H1 (cell line): ENCODE measurements at regions not wholly inside any gene's neighbourhood (a gene's known extent, or its start where the extent isn't known, plus 50 kb on each side); places are given as distances from the start of the nearest gene placed in this dataset.

Experiments
- CTCF ChIA-PET: fragments of 300-600 bp; sonication (Branson Sonifier 250); formaldehyde crosslinking; loops from one replicate; lab custom pipeline; 2021; ENCODE audit not compliant: partially characterized antibody; lab: Charles Lee
- POLR2A ChIA-PET: fragments of 300-600 bp; sonication (Branson Sonifier 250); formaldehyde crosslinking; loops from one replicate; lab custom pipeline; 2021; ENCODE audit warnings: inconsistent platforms; ENCODE audit not compliant: partially characterized antibody; lab: Charles Lee
- DNase-seq, 2 experiments: peaks; one replicate each; pipeline versions ENCODE4 v3.0.0 to v3.0.0-alpha.2; 2010 to 2022; ENCODE audit warnings: low spot score in 2 of 2, low read depth in 1 of 2, mixed read lengths in 1 of 2
- FAIRE-seq: peaks from 2 replicates; lab custom pipeline; 2011; peaks lifted over from hg19 to GRCh38; lab: Jason Lieb, UNC
- H2AFZ ChIP-seq: 2 replicates; pipeline ENCODE4 v1.8.1; 2012; ENCODE audit warnings: low read length, inconsistent platforms
- H2AK5ac ChIP-seq: 2 replicates; pipeline ENCODE4 v1.6.1; 2013; ENCODE audit warnings: low read depth, low read length
- H2BK120ac ChIP-seq: replicated peaks from 2 replicates; pipeline ENCODE3; 2013; ENCODE audit warnings: low read depth, low read length, inconsistent platforms
- H2BK12ac ChIP-seq: 2 replicates; pipeline ENCODE4 v1.6.1; 2013; ENCODE audit warnings: low read depth, low read length
- H2BK15ac ChIP-seq: 2 replicates; pipeline ENCODE4 v1.6.1; 2013; ENCODE audit warnings: low read length
- H2BK20ac ChIP-seq: 2 replicates; pipeline ENCODE4 v1.6.1; 2013; ENCODE audit warnings: low read length
- H2BK5ac ChIP-seq: 2 replicates; pipeline ENCODE4 v1.6.1; 2013; ENCODE audit warnings: low read depth, low read length
- H3K14ac ChIP-seq: 2 replicates; pipeline ENCODE4 v1.6.1; 2013; ENCODE audit warnings: inconsistent platforms; ENCODE audit not compliant: insufficient read length
- H3K18ac ChIP-seq: 2 replicates; pipeline ENCODE4 v1.6.1; 2013; ENCODE audit warnings: low read length; ENCODE audit errors: extremely low read depth
- H3K23ac ChIP-seq: 2 replicates; pipeline ENCODE4 v1.6.1; 2013; ENCODE audit warnings: inconsistent platforms; ENCODE audit not compliant: insufficient read length
- H3K23me2 ChIP-seq: 2 replicates; pipeline ENCODE4 v1.6.1; 2013; ENCODE audit warnings: low read depth, low read length
- H3K27ac ChIP-seq: 2 replicates; pipeline ENCODE4 v1.6.1; 2011; ENCODE audit warnings: low read depth, low read length, inconsistent platforms
- H3K27me3 ChIP-seq, 4 experiments: replicated peaks in 1 of 4; 1 replicate in 1 of 4; 2 replicates in 3 of 4; pipeline versions ENCODE4 v1.6.1 to v1.8.1; 2011 to 2013; ENCODE audit warnings: low read length in 3 of 4, mild to moderate bottlenecking in 3 of 4, inconsistent platforms in 2 of 4, mixed read lengths in 2 of 4, moderate library complexity in 1 of 4; ENCODE audit not compliant: control insufficient read depth in 3 of 4, insufficient read depth in 3 of 4; ENCODE audit errors: extremely low read depth in 1 of 4
- H3K36me3 ChIP-seq, 4 experiments: 2 replicates each; pipeline versions ENCODE4 v1.6.1 to v1.8.1; 2011 to 2013; ENCODE audit warnings: mild to moderate bottlenecking in 4 of 4, low read length in 3 of 4, moderate library complexity in 2 of 4, control low read depth in 1 of 4, inconsistent platforms in 1 of 4; ENCODE audit not compliant: insufficient read depth in 4 of 4, control insufficient read depth in 2 of 4
- H3K4ac ChIP-seq: replicated peaks from 2 replicates; pipeline ENCODE3; 2013; ENCODE audit warnings: low read length, low read depth, mixed read lengths, inconsistent platforms; ENCODE audit not compliant: insufficient read length
- H3K4me1 ChIP-seq, 4 experiments: replicated peaks in 1 of 4; 1 replicate in 1 of 4; 2 replicates in 3 of 4; pipeline versions ENCODE4 v1.6.1 to v1.8.1; 2011 to 2013; ENCODE audit warnings: low read length in 3 of 4, inconsistent platforms in 2 of 4, mixed read lengths in 1 of 4; ENCODE audit not compliant: insufficient read depth in 4 of 4, control insufficient read depth in 3 of 4
- H3K4me2 ChIP-seq, 2 experiments: 2 replicates each; pipeline versions ENCODE4 v1.6.1 to v1.8.1; 2011 to 2013; ENCODE audit warnings: low read depth in 2 of 2, low read length in 2 of 2, control low read depth in 1 of 2, inconsistent platforms in 1 of 2, mild to moderate bottlenecking in 1 of 2; ENCODE audit not compliant: insufficient read depth in 1 of 2
- H3K4me3 ChIP-seq, 4 experiments: fragments of 200-600, 300-600 bp in 1 of 4; sonication (generic), shearing (Covaris generic), sonication (Bioruptor Twin) in 1 of 4; 2 replicates each; pipeline versions ENCODE4 v1.5.1 to v1.8.1; 2011 to 2016; ENCODE audit warnings: low read length in 4 of 4, low read depth in 3 of 4, control low read depth in 2 of 4, inconsistent platforms in 2 of 4, mild to moderate bottlenecking in 2 of 4, mixed read lengths in 1 of 4, moderate library complexity in 1 of 4; ENCODE audit not compliant: insufficient read depth in 2 of 4; ENCODE audit errors: extremely low read depth in 1 of 4
- H3K56ac ChIP-seq: replicated peaks from 2 replicates; pipeline ENCODE3; 2013; ENCODE audit warnings: low read depth, mild to moderate bottlenecking, mixed read lengths, low read length, inconsistent platforms; ENCODE audit not compliant: insufficient read length
- H3K79me1 ChIP-seq: 2 replicates; pipeline ENCODE4 v1.6.1; 2013; ENCODE audit warnings: low read depth, low read length, control low read depth
- H3K79me2 ChIP-seq, 2 experiments: 2 replicates each; pipeline versions ENCODE4 v1.6.1 to v1.8.1; 2012 to 2013; ENCODE audit warnings: low read length in 2 of 2, mild to moderate bottlenecking in 2 of 2, inconsistent platforms in 1 of 2; ENCODE audit not compliant: insufficient read depth in 2 of 2, control insufficient read depth in 1 of 2
- H3K9ac ChIP-seq, 4 experiments: replicated peaks in 1 of 4; 1 replicate in 1 of 4; 2 replicates in 3 of 4; pipeline versions ENCODE4 v1.6.1 to v1.8.1; 2011 to 2013; ENCODE audit warnings: low read depth in 3 of 4, low read length in 3 of 4, control low read depth in 2 of 4, mild to moderate bottlenecking in 2 of 4, moderate library complexity in 2 of 4, inconsistent platforms in 1 of 4; ENCODE audit errors: extremely low read depth in 1 of 4
- H3K9me3 ChIP-seq, 2 experiments: 2 replicates each; pipeline versions ENCODE4 v1.6.1 to v1.8.1; 2012 to 2013; ENCODE audit warnings: mild to moderate bottlenecking in 2 of 2, moderate library complexity in 2 of 2, control low read depth in 1 of 2, inconsistent platforms in 1 of 2, low read depth in 1 of 2, low read length in 1 of 2, mixed read lengths in 1 of 2; ENCODE audit not compliant: insufficient read depth in 2 of 2
- H4K20me1 ChIP-seq, 2 experiments: replicated peaks in 1 of 2; 2 replicates each; pipeline versions ENCODE3 to v1.8.1; 2011 to 2013; ENCODE audit warnings: inconsistent platforms in 2 of 2, low read length in 2 of 2, mild to moderate bottlenecking in 1 of 2; ENCODE audit not compliant: insufficient read depth in 2 of 2, control insufficient read depth in 1 of 2
- H4K5ac ChIP-seq: 2 replicates; pipeline ENCODE4 v1.6.1; 2013; ENCODE audit warnings: low read length, low read depth, mixed read lengths, inconsistent platforms; ENCODE audit not compliant: insufficient read length
- H4K8ac ChIP-seq: 2 replicates; pipeline ENCODE4 v1.8.0; 2013; ENCODE audit warnings: mild to moderate bottlenecking, moderate library complexity, low read length, inconsistent platforms; ENCODE audit not compliant: insufficient read depth; ENCODE audit errors: extremely low read depth
- H4K91ac ChIP-seq: replicated peaks from 2 replicates; pipeline ENCODE3; 2013; ENCODE audit warnings: low read length, mixed read lengths, inconsistent platforms; ENCODE audit not compliant: insufficient read length
- CREB1 ChIP-seq: IDR thresholded peaks from 2 replicates; pipeline ENCODE4 v1.6.1; 2012; ENCODE audit warnings: inconsistent platforms
- FOSL1 ChIP-seq: IDR thresholded peaks from 2 replicates; pipeline ENCODE4 v1.6.1; 2011; ENCODE audit warnings: mild to moderate bottlenecking, low read depth, low read length, moderate library complexity; ENCODE audit not compliant: insufficient read depth
- GTF2F1 ChIP-seq: IDR thresholded peaks from 2 replicates; pipeline ENCODE4 v1.6.1; 2012; ENCODE audit warnings: low read depth, low read length, improper control_type of control experiment, borderline replicate concordance
- HDAC2 ChIP-seq, 2 experiments: fragments of 300-600 bp in 1 of 2; sonication (generic) in 1 of 2; IDR thresholded peaks; 2 replicates each; pipeline ENCODE4 v1.6.1; 2011 to 2012; ENCODE audit warnings: low read depth in 2 of 2, low read length in 2 of 2, mild to moderate bottlenecking in 2 of 2, moderate library complexity in 2 of 2, borderline replicate concordance in 1 of 2, inconsistent platforms in 1 of 2
- KDM4A ChIP-seq: IDR thresholded peaks from one replicate; pipeline ENCODE4 v1.7.1; 2012; ENCODE audit warnings: low read depth, mild to moderate bottlenecking, moderate library complexity, low read length, inconsistent platforms; ENCODE audit not compliant: severe bottlenecking
- POLR2AphosphoS5 ChIP-seq: IDR thresholded peaks from 2 replicates; pipeline ENCODE4 v1.6.1; 2011; ENCODE audit warnings: low read depth, low read length
- POU5F1 ChIP-seq: IDR thresholded peaks from 2 replicates; pipeline ENCODE4 v1.6.1; 2011; ENCODE audit warnings: low read depth, mild to moderate bottlenecking, low read length, moderate library complexity
- RBBP5 ChIP-seq: IDR thresholded peaks from 2 replicates; pipeline ENCODE4 v1.7.1; 2012; ENCODE audit warnings: low read depth, mild to moderate bottlenecking, inconsistent platforms, low read length, moderate library complexity, borderline replicate concordance
- SUZ12 ChIP-seq: fragments of 200-600 bp; sonication (generic); IDR thresholded peaks from 2 replicates; pipeline ENCODE4 v1.6.1; 2012; ENCODE audit warnings: mild to moderate bottlenecking, inconsistent platforms, low read length, moderate library complexity, mixed read lengths
- TEAD4 ChIP-seq: IDR thresholded peaks from 2 replicates; pipeline ENCODE4 v1.6.1; 2012; ENCODE audit warnings: low read depth, low read length, inconsistent platforms, mixed read lengths
- ZNF274 ChIP-seq: IDR thresholded peaks from 2 replicates; pipeline ENCODE4 v1.7.0; 2012; ENCODE audit warnings: low read length, borderline replicate concordance; ENCODE audit errors: extremely low read depth
- WGBS, 2 experiments: shearing (Covaris generic) in 1 of 2; methylation state at CpG; one replicate each; pipeline versions ENCODE4 v1.1.6 to v1.1.7; 2013 to 2015; ENCODE audit warnings: low lambda C conversion rate in 2 of 2, mixed read lengths in 2 of 2, inconsistent platforms in 1 of 2, low coverage in 1 of 2, missing lambda C conversion rate in 1 of 2; ENCODE audit not compliant: insufficient replicate concordance in 2 of 2, insufficient coverage in 1 of 2, insufficient read length in 1 of 2; ENCODE audit errors: extremely low coverage in 1 of 2, missing lambda C conversion rate in 1 of 2; 5-methylcytosine and 5-hydroxymethylcytosine counted together
- TF ChIP-seq, protein P1 (sequence below): IDR thresholded peaks from 2 replicates; pipeline ENCODE4 v1.6.1; 2012; ENCODE audit warnings: low read length, inconsistent platforms

GRCh38 chr20:50258790-50259483 is 68.3 kb downstream of the CEBPB start:
- no peak overlapping the region for H3K4ac ChIP-seq
- H4K8ac ChIP-seq, result no peak overlapping the region; the same call in 1 of the 2 replicates
- H4K5ac ChIP-seq, result no peak overlapping the region
- H4K91ac ChIP-seq, result no peak overlapping the region
- peaks cover 3% of the 10 kb centered on the region; the same call in 1 of the 2 replicates for H3K23me2 ChIP-seq
- no peak for FAIRE-seq
- CTCF ChIA-PET, result interaction anchor here (0.7 to 1.3 kb wide), 3 partner anchors 15 to 142 kb away, joined by 3 to 6 read pairs (median 3); no protein-coding TSS in a partner anchor
- POLR2A ChIA-PET, result no interaction called here
- no peak overlapping the region for H3K4me3 ChIP-seq
- H3K27ac ChIP-seq, result no peak overlapping the region
- H2BK5ac ChIP-seq, result no peak overlapping the region
- H3K4me2 ChIP-seq, result no peak overlapping the region
- H3K56ac ChIP-seq, result no peak overlapping the region
- no peak overlapping the region for H2BK12ac ChIP-seq
- no peaks in the 10 kb centered on the region for H3K36me3 ChIP-seq
- no peak for DNase-seq
- H4K20me1 ChIP-seq, result no peaks in the 10 kb centered on the region
- H3K79me1 ChIP-seq, result no peaks in the 10 kb centered on the region
- H3K9me3 ChIP-seq, result no peaks in the 10 kb centered on the region
- H3K23ac ChIP-seq, result no peak overlapping the region
- no peaks in the 10 kb centered on the region for H3K27me3 ChIP-seq
- H3K14ac ChIP-seq, result no peak overlapping the region
- H2BK15ac ChIP-seq, result no peak overlapping the region
- H3K9ac ChIP-seq, result no peak overlapping the region
- no peak overlapping the region for H3K18ac ChIP-seq
- 91% methylated on average over 8 of the region's 8 CpGs; no CpG with 5 or more reads in 1 of the 2 experiments for WGBS, 2 experiments
- no peak overlapping the region for H2AFZ ChIP-seq
- no peak overlapping the region for H2BK120ac ChIP-seq
- no peaks in the 10 kb centered on the region for H3K79me2 ChIP-seq
- H2AK5ac ChIP-seq, result no peak overlapping the region
- peaks cover 0 to 4% (median 0%) of the 10 kb centered on the region in 4 experiments; a peak in 1 of 7 replicates for H3K4me1 ChIP-seq
- H2BK20ac ChIP-seq, result no peak overlapping the region
- TF ChIP-seq POU5F1, result no peak
- TF ChIP-seq TEAD4, result no peak
- TF ChIP-seq GTF2F1, result no peak
- TF ChIP-seq, protein P1, sequence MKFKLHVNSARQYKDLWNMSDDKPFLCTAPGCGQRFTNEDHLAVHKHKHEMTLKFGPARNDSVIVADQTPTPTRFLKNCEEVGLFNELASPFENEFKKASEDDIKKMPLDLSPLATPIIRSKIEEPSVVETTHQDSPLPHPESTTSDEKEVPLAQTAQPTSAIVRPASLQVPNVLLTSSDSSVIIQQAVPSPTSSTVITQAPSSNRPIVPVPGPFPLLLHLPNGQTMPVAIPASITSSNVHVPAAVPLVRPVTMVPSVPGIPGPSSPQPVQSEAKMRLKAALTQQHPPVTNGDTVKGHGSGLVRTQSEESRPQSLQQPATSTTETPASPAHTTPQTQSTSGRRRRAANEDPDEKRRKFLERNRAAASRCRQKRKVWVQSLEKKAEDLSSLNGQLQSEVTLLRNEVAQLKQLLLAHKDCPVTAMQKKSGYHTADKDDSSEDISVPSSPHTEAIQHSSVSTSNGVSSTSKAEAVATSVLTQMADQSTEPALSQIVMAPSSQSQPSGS, result no peak
- TF ChIP-seq FOSL1, result no peak
- TF ChIP-seq CREB1, result no peak
- no peak for TF ChIP-seq RBBP5
- TF ChIP-seq KDM4A, result no peak
- no peak for TF ChIP-seq ZNF274
- no peak for TF ChIP-seq POLR2AphosphoS5
- no peak for TF ChIP-seq SUZ12
- no peak for TF ChIP-seq HDAC2 (IDR thresholded peaks at IDR 0.05; ENCODE audit: borderline replicate concordance in 1 of 2, low read depth in 2 of 2, low read length in 2 of 2)
